Thymus (tissue), 11 donors: ENCODE measurements at regions not wholly inside any gene's neighbourhood (a gene's known extent, or its start where the extent isn't known, plus 50 kb on each side); places are given as distances from the start of the nearest gene placed in this dataset.

ENCODE experiments used
- DNase-seq, 9 donors: peaks; one replicate each; pipeline ENCODE4 v3.0.0-alpha.2; 2013; ENCODE audit warnings: low spot score in 9 of 9, low read depth in 6 of 9, missing footprints in 1 of 9
- H3K27ac ChIP-seq, 2 donors: one replicate each; pipeline ENCODE4 v1.5.1; 2013; ENCODE audit warnings: control low read depth in 1 of 2, low read depth in 1 of 2, low read length in 1 of 2, mild to moderate bottlenecking in 1 of 2, moderate library complexity in 1 of 2
- H3K27me3 ChIP-seq, 2 donors: one replicate each; pipeline ENCODE4 v1.5.1; 2013; ENCODE audit warnings: low read length in 1 of 2; ENCODE audit not compliant: control insufficient read depth in 2 of 2, insufficient read depth in 1 of 2
- H3K36me3 ChIP-seq, 2 donors: one replicate each; pipeline ENCODE4 v1.5.1; 2013; ENCODE audit warnings: low read length in 1 of 2, mild to moderate bottlenecking in 1 of 2, moderate library complexity in 1 of 2; ENCODE audit not compliant: control insufficient read depth in 2 of 2, insufficient read depth in 2 of 2
- H3K4me1 ChIP-seq, 2 donors: one replicate each; pipeline ENCODE4 v1.5.1; 2013; ENCODE audit warnings: low read length in 2 of 2; ENCODE audit not compliant: control insufficient read depth in 2 of 2, insufficient read depth in 2 of 2
- H3K4me3 ChIP-seq, 2 donors: one replicate each; pipeline ENCODE4 v1.5.1; 2013; ENCODE audit warnings: low read length in 2 of 2, control low read depth in 1 of 2, mild to moderate bottlenecking in 1 of 2
- H3K9me3 ChIP-seq, 2 donors: one replicate each; pipeline ENCODE4 v1.5.1; 2013; ENCODE audit warnings: low read length in 1 of 2, mild to moderate bottlenecking in 1 of 2; ENCODE audit not compliant: control insufficient read depth in 2 of 2, insufficient read depth in 1 of 2
- WGBS: extraction: QIAGEN DNeasy Blood & Tissue Kit; methylation state at CpG from one replicate; pipeline ENCODE4 v1.1.7; 2013; 5-methylcytosine and 5-hydroxymethylcytosine counted together
- donor health status: healthy.

DNA sequence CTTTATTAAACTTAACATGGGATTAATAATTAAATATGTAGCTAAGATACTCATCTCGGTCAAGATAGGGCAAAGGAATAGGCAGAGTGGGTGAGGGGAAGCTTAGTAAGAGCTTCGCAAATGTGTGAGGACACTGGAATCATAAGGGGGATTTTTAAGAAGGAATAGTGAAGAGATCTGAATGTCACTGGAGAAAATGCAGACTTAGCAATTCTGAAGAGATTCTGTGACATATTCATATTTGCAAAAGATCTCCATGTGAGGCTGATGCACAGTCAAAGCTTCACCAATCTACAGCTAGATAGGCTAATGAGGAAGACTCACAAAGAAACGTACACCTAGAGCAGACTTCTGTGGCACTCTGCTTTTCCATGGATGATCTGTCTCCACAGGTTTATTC is 1202.8 kb upstream of the CDH6 start:
- H3K36me3 ChIP-seq: no peaks in the 10 kb centered on the region
- no peaks in the 10 kb centered on the region for H3K27me3 ChIP-seq
- 88% methylated on average over 3 of the region's 3 CpGs for WGBS
- no peaks in the 10 kb centered on the region for H3K9me3 ChIP-seq
- no peak overlapping the region for H3K4me3 ChIP-seq
- no peak overlapping the region for H3K27ac ChIP-seq
- H3K4me1 ChIP-seq: no peaks in the 10 kb centered on the region
- no peak for DNase-seq

DNA sequence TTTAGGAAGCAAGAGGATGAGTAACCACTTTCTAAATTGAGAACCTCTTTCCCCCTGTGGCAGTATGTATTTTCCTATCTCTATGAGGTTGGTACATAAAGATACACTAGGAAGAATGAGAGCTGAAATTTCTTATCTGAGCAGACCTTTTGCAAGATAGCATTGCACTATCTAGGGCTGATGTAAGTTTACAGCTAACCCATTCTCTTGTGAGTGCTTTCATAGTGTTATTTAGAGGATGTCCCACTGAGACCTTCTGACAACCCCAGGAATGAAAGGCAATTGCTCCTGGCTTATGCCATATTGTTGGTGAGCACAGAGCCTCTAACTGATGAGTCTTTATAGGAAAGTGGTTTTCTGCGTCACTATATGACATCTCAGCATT is 1209.3 kb upstream of the CDH6 start:
- H3K9me3 ChIP-seq: no peaks in the 10 kb centered on the region
- no peaks in the 10 kb centered on the region for H3K27me3 ChIP-seq
- H3K4me1 ChIP-seq: no peaks in the 10 kb centered on the region
- H3K36me3 ChIP-seq: no peaks in the 10 kb centered on the region
- H3K4me3 ChIP-seq: no peak overlapping the region
- H3K27ac ChIP-seq: no peak overlapping the region
- WGBS: 89% methylated on average over 1 of the region's 1 CpG
- DNase-seq: no peak

DNA sequence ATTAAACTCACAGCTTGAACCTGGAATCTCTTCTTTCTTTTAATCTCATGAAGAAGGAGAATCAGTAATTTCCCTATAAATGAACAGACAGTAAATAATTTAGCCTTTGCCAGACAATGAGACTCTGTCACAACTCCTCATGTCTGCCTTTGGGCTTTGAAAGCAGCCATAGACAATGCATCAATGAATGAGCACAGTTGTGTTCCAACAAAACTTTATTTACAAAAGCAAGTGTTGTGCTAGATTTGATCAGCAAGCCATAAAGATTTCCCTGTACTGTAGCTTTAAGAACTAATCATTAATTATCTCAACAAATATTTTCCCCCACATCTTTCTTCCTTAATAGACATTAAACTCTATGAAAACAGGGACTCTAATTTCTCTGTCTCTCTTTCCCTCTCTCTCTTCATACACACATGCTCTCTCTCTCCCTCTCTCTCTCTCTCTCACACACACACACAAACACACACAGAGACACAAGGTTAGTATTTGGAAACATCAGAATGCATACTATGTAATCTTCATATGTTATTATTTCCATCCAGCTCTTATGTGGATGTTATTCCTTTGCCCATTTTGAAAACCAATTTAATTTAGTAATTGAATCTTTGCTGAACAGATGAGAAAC is 1209.8 kb upstream of the CDH6 start:
- no peaks in the 10 kb centered on the region for H3K36me3 ChIP-seq
- H3K4me3 ChIP-seq: no peak overlapping the region
- no peak overlapping the region for H3K27ac ChIP-seq
- no peaks in the 10 kb centered on the region for H3K27me3 ChIP-seq
- DNase-seq: no peak
- H3K9me3 ChIP-seq: no peaks in the 10 kb centered on the region
- H3K4me1 ChIP-seq: no peaks in the 10 kb centered on the region

DNA sequence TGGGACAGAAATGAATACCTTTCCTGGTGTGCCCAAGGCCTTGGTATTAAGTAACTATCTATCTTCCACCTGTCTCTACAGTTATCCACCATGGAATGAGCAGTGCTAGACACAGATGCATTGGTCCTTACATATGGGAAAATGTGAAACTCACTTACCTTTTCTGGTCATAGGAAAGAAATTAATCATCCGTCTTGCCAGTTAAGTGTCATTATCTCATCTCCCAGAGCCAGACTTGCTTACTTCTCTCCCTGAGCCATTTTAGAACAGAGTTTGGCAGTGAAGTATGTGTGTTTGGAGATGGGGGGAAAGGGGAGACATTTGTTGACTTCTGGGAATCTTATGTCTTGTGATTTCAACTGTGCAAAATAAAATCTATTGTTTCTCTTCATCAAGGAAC is 1211.0 kb upstream of the CDH6 start:
- WGBS: 97% methylated on average over 1 of the region's 1 CpG
- no peak for DNase-seq
- H3K36me3 ChIP-seq: no peaks in the 10 kb centered on the region

DNA sequence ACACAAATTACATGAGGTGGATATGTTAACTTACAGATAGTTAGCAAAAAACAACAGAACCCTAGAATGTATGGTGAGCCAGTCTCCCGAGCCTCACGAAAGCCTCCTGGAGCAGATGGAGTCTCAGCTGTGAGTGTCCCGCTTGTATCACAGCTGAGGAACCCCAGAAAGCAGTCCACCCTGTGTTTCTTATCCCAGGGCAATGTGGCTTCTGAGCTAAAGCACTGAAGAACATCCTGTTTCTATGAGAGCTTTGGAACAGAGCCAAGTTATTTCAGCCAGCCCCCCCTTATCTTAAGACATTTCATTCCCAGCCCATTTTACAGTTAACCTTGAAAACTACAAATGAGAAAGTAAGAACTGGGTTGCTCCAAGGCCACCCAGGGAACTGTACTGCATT is 1220.9 kb upstream of the CDH6 start:
- H3K9me3 ChIP-seq: no peaks in the 10 kb centered on the region
- 87% methylated on average over 3 of the region's 3 CpGs for WGBS
- no peak overlapping the region for H3K27ac ChIP-seq
- no peak for DNase-seq
- no peaks in the 10 kb centered on the region for H3K4me1 ChIP-seq
- H3K27me3 ChIP-seq: no peaks in the 10 kb centered on the region
- H3K36me3 ChIP-seq: no peaks in the 10 kb centered on the region
- H3K4me3 ChIP-seq: no peak overlapping the region

More for the DNA sequence above, 1211.0 kb upstream of the CDH6 start:
- Histone ChIP-seq H3K27me3 (no peaks in the 10 kb centered on the region), H3K9me3 (no peaks in the 10 kb centered on the region), H3K4me1 (no peaks in the 10 kb centered on the region), H3K27ac (no peak overlapping the region), H3K4me3 (no peak overlapping the region)

DNA sequence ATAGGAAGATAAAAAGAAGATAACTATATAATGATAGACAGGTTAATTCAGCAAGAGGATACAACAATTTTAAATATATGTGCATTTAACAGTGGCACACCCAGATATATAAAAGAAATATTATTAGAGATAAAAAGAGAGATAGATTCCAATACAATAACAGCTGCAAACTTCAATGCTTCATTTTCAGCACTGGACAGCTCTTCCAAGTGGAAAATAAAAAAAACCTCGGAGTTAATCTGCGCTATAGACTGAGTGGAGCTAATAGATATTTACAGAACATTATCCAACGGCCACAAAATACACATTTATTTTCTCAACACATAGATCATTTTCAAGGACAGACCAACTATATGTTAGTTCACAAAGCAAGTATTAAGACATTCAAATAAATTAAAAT is 1229.5 kb upstream of the CDH6 start:
- no peak for DNase-seq
- H3K27ac ChIP-seq: no peak overlapping the region
- peaks cover 0 to 2% of the 10 kb centered on the region in 2 donors for H3K9me3 ChIP-seq
- no peaks in the 10 kb centered on the region for H3K4me1 ChIP-seq
- 68% methylated on average over 3 of the region's 3 CpGs for WGBS
- H3K27me3 ChIP-seq: no peaks in the 10 kb centered on the region
- H3K4me3 ChIP-seq: no peak overlapping the region
- H3K36me3 ChIP-seq: no peaks in the 10 kb centered on the region

DNA sequence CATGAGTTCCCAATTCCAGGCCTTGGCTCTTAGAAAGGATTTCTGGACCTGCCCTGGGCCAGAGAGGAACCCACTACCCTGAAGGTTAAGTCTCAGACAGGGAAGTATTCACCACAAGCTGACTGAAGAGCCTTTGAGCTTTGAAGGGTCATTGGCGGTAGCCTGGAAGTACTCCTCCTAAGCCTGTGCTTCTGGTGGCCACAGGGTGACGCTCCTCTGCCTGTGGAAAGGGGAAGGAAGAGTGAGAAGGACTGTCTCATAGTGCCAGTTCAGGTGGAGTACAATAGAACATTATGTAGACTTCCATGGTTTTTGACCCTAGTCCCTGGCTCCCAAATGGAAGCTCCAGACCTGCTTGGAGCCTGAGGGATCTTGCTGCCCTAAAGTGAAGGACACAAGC is 1233.2 kb upstream of the CDH6 start:
- H3K36me3 ChIP-seq: no peaks in the 10 kb centered on the region
- H3K9me3 ChIP-seq: peaks cover 0 to 2% of the 10 kb centered on the region in 2 donors
- DNase-seq: no peak
- H3K4me3 ChIP-seq: no peak overlapping the region
- no peaks in the 10 kb centered on the region for H3K4me1 ChIP-seq
- WGBS: 63% methylated on average over 2 of the region's 2 CpGs
- no peak overlapping the region for H3K27ac ChIP-seq
- H3K27me3 ChIP-seq: no peaks in the 10 kb centered on the region

DNA sequence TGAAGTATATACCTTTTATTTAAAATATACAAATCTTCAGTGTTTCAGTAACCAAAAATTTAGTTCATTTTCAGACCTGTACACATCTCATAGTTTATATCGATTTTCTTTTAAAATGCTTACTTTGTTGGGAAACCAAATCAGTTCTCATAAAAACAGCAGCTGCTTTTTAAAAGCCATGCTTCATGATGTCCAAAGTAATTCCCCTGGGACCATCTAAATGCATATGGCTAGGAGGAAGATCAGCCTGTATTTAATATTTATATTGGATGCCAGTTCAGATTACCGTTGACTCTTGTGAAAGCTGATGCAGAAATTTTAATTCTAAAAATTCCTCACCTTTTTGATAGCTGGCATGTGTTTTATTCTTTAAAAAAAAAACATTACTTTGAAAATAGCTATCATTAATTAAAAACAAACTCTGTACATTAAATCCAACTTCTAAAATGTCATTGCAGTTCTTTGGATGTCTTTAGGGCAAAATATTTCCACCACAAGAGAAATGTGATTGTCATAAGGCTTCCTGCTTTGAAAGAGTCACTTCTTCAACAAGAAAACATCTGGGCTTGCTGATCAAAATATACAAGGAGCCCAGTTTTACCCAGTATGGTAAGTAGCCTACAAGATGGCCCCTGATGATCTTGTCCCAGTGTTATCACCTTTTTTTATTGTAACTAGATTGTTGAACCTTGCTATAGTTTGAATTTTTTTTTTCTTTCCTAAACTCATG is 1242.9 kb upstream of the CDH6 start:
- Histone ChIP-seq H3K27ac (no peak overlapping the region), H3K27me3 (no peaks in the 10 kb centered on the region), H3K9me3 (no peaks in the 10 kb centered on the region), H3K36me3 (no peaks in the 10 kb centered on the region), H3K4me1 (no peaks in the 10 kb centered on the region), H3K4me3 (no peak overlapping the region)
- 95% methylated on average over 2 of the region's 2 CpGs for WGBS
- no peak for DNase-seq

DNA sequence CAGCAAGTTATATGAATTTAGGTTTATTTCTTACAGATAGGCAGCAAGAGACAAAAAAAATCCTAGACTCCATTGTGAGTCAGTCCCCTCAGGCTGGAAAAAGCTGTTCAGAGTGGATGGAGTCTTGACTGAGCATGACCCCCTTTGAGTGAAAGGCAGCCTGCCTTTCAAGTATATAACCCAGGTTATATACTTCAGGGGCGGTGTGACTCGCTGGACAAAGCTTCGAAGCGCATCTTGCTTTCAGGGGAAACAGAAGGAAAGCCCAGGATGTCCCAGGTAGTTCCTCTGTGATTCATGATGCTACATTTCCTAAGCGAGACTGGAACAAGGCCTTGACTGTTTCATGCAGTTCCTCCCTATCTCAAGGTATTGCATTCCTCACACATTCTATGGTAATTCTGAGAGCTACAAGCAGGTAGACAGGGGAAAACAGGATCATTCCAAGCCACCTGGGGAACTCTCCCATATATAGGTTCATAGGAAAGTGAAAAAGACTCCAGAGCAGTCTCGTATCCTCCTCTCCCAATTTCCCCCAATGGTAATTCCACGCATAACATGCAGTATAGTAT is 1244.1 kb upstream of the CDH6 start:
- Histone ChIP-seq H3K27me3 (no peaks in the 10 kb centered on the region), H3K27ac (no peak overlapping the region), H3K36me3 (no peaks in the 10 kb centered on the region), H3K4me3 (no peak overlapping the region), H3K4me1 (no peaks in the 10 kb centered on the region), H3K9me3 (no peaks in the 10 kb centered on the region)
- DNase-seq: no peak
- 86% methylated on average over 7 of the region's 7 CpGs for WGBS
